K562 (cell line): ENCODE measurements at regions not wholly inside any gene's neighbourhood (a gene's known extent, or its start where the extent isn't known, plus 50 kb on each side); places are given as distances from the start of the nearest gene placed in this dataset.

ENCODE experiments used
- ATAC-seq: fragments of 200-7000 bp; cut with Tn5 transposase; 3 replicates; pipeline ENCODE4 v1.9.1; 2020; ENCODE audit warnings: moderate library complexity
- BruUV-seq: library from RNA; stranded (reverse); fragments of 400-500 nt; replicated peaks from 2 replicates; lab custom pipeline; 2021; lab: Mats Ljungman, UMichigan
- CTCF ChIA-PET: fragments of 300-600 bp; formaldehyde crosslinking; extraction: SDS; loops from one replicate; lab custom pipeline; 2021; ENCODE audit warnings: low intra/inter-chr PET ratio; lab: Yijun Ruan, JAX
- POLR2A ChIA-PET: fragments of 300-600, 350-650 bp; sonication (Branson Sonifier 250); formaldehyde crosslinking; extraction: SDS; loops from one replicate; lab custom pipeline; 2021; ENCODE audit warnings: antibody characterized with exemption, inconsistent platforms; lab: Yijun Ruan, JAX
- DNase-seq, 4 experiments: peaks; one replicate each; pipeline versions ENCODE4 v3.0.0 to v3.0.0-alpha.2; 2011 to 2018; ENCODE audit warnings: low spot score in 3 of 4, mixed read lengths in 3 of 4; ENCODE audit errors: extremely low read depth in 1 of 4
- FAIRE-seq: peaks from 2 replicates; lab custom pipeline; 2011; peaks lifted over from hg19 to GRCh38; lab: Jason Lieb, UNC
- H2AFZ ChIP-seq: 2 replicates; pipeline ENCODE4 v1.6.0; 2011; ENCODE audit warnings: low read depth, low read length, control low read depth, inconsistent platforms
- H3K27ac ChIP-seq: fragments of 200-600 bp; 3 replicates; pipeline ENCODE4 v1.8.0; 2011; ENCODE audit warnings: low read depth, mild to moderate bottlenecking, control low read depth, inconsistent platforms, low read length, moderate library complexity, mixed read lengths; ENCODE audit errors: extremely low read depth
- H3K27me3 ChIP-seq, 2 experiments: fragments of 300-600 bp in 1 of 2; 2 replicates in 1 of 2; 3 replicates in 1 of 2; pipeline versions ENCODE4 v1.6.0 to v1.8.0; 2011; ENCODE audit warnings: inconsistent platforms in 2 of 2, low read length in 2 of 2, mild to moderate bottlenecking in 1 of 2, mixed read lengths in 1 of 2, moderate library complexity in 1 of 2; ENCODE audit not compliant: control insufficient read depth in 2 of 2, insufficient read depth in 2 of 2
- H3K36me3 ChIP-seq: fragments of 300-600 bp; 3 replicates; pipeline ENCODE4 v1.8.0; 2011; ENCODE audit warnings: mild to moderate bottlenecking, low read length, inconsistent platforms; ENCODE audit not compliant: control insufficient read depth, insufficient read depth
- H3K4me1 ChIP-seq, 2 experiments: fragments of 200-600 bp in 1 of 2; replicated peaks in 1 of 2; 2 replicates in 1 of 2; 3 replicates in 1 of 2; pipeline versions ENCODE4 v1.5.1 to v1.8.0; 2011; ENCODE audit warnings: inconsistent platforms in 2 of 2, low read length in 2 of 2, mild to moderate bottlenecking in 1 of 2, mixed read lengths in 1 of 2, moderate library complexity in 1 of 2; ENCODE audit not compliant: control insufficient read depth in 2 of 2, insufficient read depth in 2 of 2
- H3K4me2 ChIP-seq: 2 replicates; pipeline ENCODE4 v1.6.1; 2011; ENCODE audit warnings: low read length, control low read depth, inconsistent platforms, mixed read lengths; ENCODE audit not compliant: insufficient read depth
- H3K4me3 ChIP-seq: fragments of 200-600 bp; sonication (generic), shearing (Covaris generic); 2 replicates; pipeline ENCODE4 v1.5.1; 2016; ENCODE audit warnings: control low read depth, inconsistent platforms
- H3K79me2 ChIP-seq: fragments of 200-600 bp; 3 replicates; pipeline ENCODE4 v1.8.0; 2011; ENCODE audit warnings: low read length, inconsistent platforms; ENCODE audit not compliant: control insufficient read depth, insufficient read depth
- H3K9ac ChIP-seq, 2 experiments: 2 replicates each; pipeline versions ENCODE4 v1.6.0 to v1.6.1; 2011; ENCODE audit warnings: low read depth in 2 of 2, low read length in 2 of 2, control low read depth in 1 of 2, inconsistent platforms in 1 of 2, mild to moderate bottlenecking in 1 of 2, mixed read lengths in 1 of 2; ENCODE audit not compliant: insufficient read depth in 1 of 2
- H3K9me1 ChIP-seq: one replicate; pipeline ENCODE4 v1.6.0; 2011; ENCODE audit warnings: inconsistent platforms, mild to moderate bottlenecking, low read length, moderate library complexity; ENCODE audit not compliant: control insufficient read depth, insufficient read depth
- H3K9me3 ChIP-seq: replicated peaks from 2 replicates; pipeline ENCODE4 v1.5.1; 2011; ENCODE audit warnings: low read depth, low read length, inconsistent platforms; ENCODE audit not compliant: control insufficient read depth, insufficient read depth
- H4K20me1 ChIP-seq: replicated peaks from 2 replicates; pipeline ENCODE4 v1.6.1; 2011; ENCODE audit warnings: low read length, inconsistent platforms, mixed read lengths; ENCODE audit not compliant: control insufficient read depth, insufficient read depth
- CBFB ChIP-seq: sonication (generic); formaldehyde crosslinking; IDR thresholded peaks from 2 replicates; pipeline ENCODE4 v1.4.0; 2020; ENCODE audit warnings: mild to moderate bottlenecking, missing genetic modification reagents
- CHD4 ChIP-seq: fragments of 200-600 bp; sonication (generic); IDR thresholded peaks from 3 replicates; pipeline ENCODE4 v1.6.1; 2012; ENCODE audit warnings: low read depth, mild to moderate bottlenecking, mixed read lengths, low read length, inconsistent platforms; ENCODE audit not compliant: insufficient read depth, insufficient replicate concordance, poor library complexity, severe bottlenecking
- ELF2 ChIP-seq: fragments of 250-450 bp; sonication (Bioruptor Pico); IDR thresholded peaks from 2 replicates; pipeline ENCODE4 v1.5.0; 2021; ENCODE audit warnings: mild to moderate bottlenecking
- MAFG ChIP-seq: fragments of 450-650 bp; conservative IDR thresholded peaks from 2 replicates; pipeline ENCODE4 v1.6.1; 2016; ENCODE audit warnings: missing genetic modification characterization, missing compliant biosample characterization
- MEIS2 ChIP-seq: fragments of 450-650 bp; IDR thresholded peaks from 2 replicates; pipeline ENCODE4 v1.6.1; 2014; ENCODE audit warnings: mild to moderate bottlenecking; ENCODE audit not compliant: partially characterized antibody
- SIRT6 ChIP-seq: IDR thresholded peaks from one replicate; pipeline ENCODE4 v1.6.1; 2012; ENCODE audit warnings: low read depth, mild to moderate bottlenecking, control low read depth, inconsistent platforms, low read length, moderate library complexity
- SREBF1 ChIP-seq: fragments of 150-350 bp; IDR thresholded peaks from 2 replicates; pipeline ENCODE4 v1.6.1; 2014; ENCODE audit warnings: antibody characterized with exemption, low read depth, low read length, borderline replicate concordance
- SRSF3 ChIP-seq: fragments of 200-400 bp; formaldehyde crosslinking; IDR thresholded peaks from 2 replicates; pipeline ENCODE4 v1.6.1; 2016; ENCODE audit warnings: mild to moderate bottlenecking, low read length, moderate library complexity; ENCODE audit not compliant: insufficient read depth
- ZNF165 ChIP-seq: fragments of 250-450 bp; sonication (Bioruptor Pico); IDR thresholded peaks from 2 replicates; pipeline ENCODE4 v1.4.0; 2020; ENCODE audit warnings: borderline replicate concordance
- ZNF184 ChIP-seq: sonication (generic); formaldehyde crosslinking; IDR thresholded peaks from 2 replicates; pipeline ENCODE4 v1.5.0; 2020; ENCODE audit warnings: missing genetic modification reagents
- ZNF3 ChIP-seq: fragments of 250-450 bp; sonication (Bioruptor Pico); IDR thresholded peaks from 2 replicates; pipeline ENCODE4 v1.5.0; 2021; ENCODE audit warnings: mild to moderate bottlenecking, moderate library complexity
- ZNF436 ChIP-seq: fragments of 250-450, 450-650 bp; sonication (Bioruptor Pico); formaldehyde crosslinking; IDR thresholded peaks from 2 replicates; pipeline ENCODE4 v1.7.0; 2020; ENCODE audit warnings: mild to moderate bottlenecking
- ZNF444 ChIP-seq: fragments of 250-450 bp; sonication (Bioruptor Pico); IDR thresholded peaks from 2 replicates; pipeline ENCODE4 v1.4.0; 2020; ENCODE audit warnings: mild to moderate bottlenecking, moderate library complexity
- WGBS: fragments of 100-300 bp; shearing (Covaris generic); methylation state at CpG from one replicate; pipeline ENCODE4 v1.1.6; 2016; ENCODE audit warnings: low coverage, mixed read lengths; ENCODE audit not compliant: insufficient coverage; ENCODE audit errors: missing lambda C conversion rate; 5-methylcytosine and 5-hydroxymethylcytosine counted together
- in situ Hi-C: fragments of 300-500 bp; cut with MboI; formaldehyde crosslinking; loops from 4 replicates; pipeline ENCODE4 v1.15.0; 2018; ENCODE audit warnings: inconsistent platforms, mixed read lengths
- intact Hi-C: fragments of 100-400 bp; cut with micrococcal nuclease; formaldehyde crosslinking; loops from 2 replicates; pipeline ENCODE4 v1.14.2; 2022
- TF ChIP-seq, protein P1 (sequence below): fragments of 450-650 bp; IDR thresholded peaks from 2 replicates; pipeline ENCODE4 v1.7.0; 2016; ENCODE audit warnings: borderline replicate concordance
- TF ChIP-seq, protein P2 (sequence below): fragments of 250-450 bp; sonication (Bioruptor Pico); IDR thresholded peaks from 2 replicates; pipeline ENCODE4 v1.8.0; 2021; ENCODE audit warnings: moderate library complexity, mild to moderate bottlenecking, inconsistent platforms
- TF ChIP-seq, protein P3 (sequence below): IDR thresholded peaks from 2 replicates; pipeline ENCODE4 v1.6.1; 2016; ENCODE audit warnings: missing genetic modification characterization, missing compliant biosample characterization
- TF ChIP-seq, protein P4 (sequence below): sonication (generic); IDR thresholded peaks from 2 replicates; pipeline ENCODE4 v1.6.1; 2016

DNA sequence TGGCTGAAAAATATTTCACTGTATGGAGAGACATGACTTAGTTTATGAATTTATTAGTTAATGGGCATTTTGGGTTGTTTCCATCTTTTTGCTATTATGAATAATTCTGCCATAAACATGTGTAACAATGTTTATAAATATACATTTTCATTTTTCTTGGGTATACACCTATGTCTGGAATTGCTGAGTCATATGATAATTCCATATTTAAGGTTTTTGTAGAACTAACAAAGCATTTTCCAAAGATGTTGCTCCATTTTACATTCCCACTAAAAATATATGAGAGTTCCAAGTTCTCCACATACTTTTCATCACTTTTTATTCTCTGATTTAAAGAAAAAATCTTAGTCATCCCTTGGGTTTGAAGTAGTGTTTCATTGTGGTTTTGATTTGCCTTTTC, 108.8 kb upstream of the LRRTM4 start (continued):
- TF ChIP-seq, protein P1, sequence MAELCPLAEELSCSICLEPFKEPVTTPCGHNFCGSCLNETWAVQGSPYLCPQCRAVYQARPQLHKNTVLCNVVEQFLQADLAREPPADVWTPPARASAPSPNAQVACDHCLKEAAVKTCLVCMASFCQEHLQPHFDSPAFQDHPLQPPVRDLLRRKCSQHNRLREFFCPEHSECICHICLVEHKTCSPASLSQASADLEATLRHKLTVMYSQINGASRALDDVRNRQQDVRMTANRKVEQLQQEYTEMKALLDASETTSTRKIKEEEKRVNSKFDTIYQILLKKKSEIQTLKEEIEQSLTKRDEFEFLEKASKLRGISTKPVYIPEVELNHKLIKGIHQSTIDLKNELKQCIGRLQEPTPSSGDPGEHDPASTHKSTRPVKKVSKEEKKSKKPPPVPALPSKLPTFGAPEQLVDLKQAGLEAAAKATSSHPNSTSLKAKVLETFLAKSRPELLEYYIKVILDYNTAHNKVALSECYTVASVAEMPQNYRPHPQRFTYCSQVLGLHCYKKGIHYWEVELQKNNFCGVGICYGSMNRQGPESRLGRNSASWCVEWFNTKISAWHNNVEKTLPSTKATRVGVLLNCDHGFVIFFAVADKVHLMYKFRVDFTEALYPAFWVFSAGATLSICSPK = no peak
- TF ChIP-seq ZNF165 (CRISPR knock-in tag) (no peak), ELF2 (CRISPR knock-in tag) (no peak), ZNF444 (no peak), MAFG (tag) (peak; percentile 43; the same call in 1 of the 2 replicates), ZNF3 (CRISPR knock-in tag) (no peak)
- TF ChIP-seq, protein P2, sequence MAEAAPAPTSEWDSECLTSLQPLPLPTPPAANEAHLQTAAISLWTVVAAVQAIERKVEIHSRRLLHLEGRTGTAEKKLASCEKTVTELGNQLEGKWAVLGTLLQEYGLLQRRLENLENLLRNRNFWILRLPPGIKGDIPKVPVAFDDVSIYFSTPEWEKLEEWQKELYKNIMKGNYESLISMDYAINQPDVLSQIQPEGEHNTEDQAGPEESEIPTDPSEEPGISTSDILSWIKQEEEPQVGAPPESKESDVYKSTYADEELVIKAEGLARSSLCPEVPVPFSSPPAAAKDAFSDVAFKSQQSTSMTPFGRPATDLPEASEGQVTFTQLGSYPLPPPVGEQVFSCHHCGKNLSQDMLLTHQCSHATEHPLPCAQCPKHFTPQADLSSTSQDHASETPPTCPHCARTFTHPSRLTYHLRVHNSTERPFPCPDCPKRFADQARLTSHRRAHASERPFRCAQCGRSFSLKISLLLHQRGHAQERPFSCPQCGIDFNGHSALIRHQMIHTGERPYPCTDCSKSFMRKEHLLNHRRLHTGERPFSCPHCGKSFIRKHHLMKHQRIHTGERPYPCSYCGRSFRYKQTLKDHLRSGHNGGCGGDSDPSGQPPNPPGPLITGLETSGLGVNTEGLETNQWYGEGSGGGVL (CRISPR knock-in tag) = no peak

DNA sequence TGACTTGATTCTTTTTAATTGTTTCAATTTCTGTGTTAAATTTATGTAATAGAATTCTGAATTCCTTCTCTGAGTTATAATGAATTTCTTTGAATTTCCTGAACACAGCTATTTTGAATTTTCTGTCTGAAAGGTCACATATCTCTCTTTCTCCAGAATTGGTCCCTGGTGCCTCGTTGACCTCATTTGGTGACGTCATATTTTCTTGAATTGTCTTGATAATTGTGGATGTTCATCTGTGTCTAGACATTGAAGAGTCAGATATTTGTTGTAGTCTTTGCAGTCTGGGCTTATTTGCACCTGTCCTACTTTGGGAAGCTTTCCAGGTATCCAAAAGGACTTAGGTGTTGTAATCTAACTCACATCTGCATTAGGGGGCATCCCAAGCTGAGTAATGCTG, 111.4 kb upstream of the LRRTM4 start:
- Histone ChIP-seq H4K20me1 (no peaks in the 10 kb centered on the region), H3K79me2 (no peaks in the 10 kb centered on the region), H3K4me2 (no peak overlapping the region), H2AFZ (no peak overlapping the region), H3K9me1 (no peaks in the 10 kb centered on the region), H3K27me3 (no peaks in the 10 kb centered on the region), H3K9me3 (no peaks in the 10 kb centered on the region), H3K4me3 (no peak overlapping the region), H3K4me1 (no peaks in the 10 kb centered on the region), H3K27ac (no peak overlapping the region), H3K36me3 (no peaks in the 10 kb centered on the region), H3K9ac (no peak overlapping the region)
- ATAC-seq (no peak), DNase-seq (no peak), FAIRE-seq (no peak)
- CTCF ChIA-PET = no interaction called here
- 0% methylated on average over 2 of the region's 2 CpGs for WGBS
- in situ Hi-C loops (no loop called here), intact Hi-C loops (no loop called here)
- POLR2A ChIA-PET = no interaction called here
- no TSS peak for BruUV-seq
- TF ChIP-seq SREBF1 (no peak), SRSF3 (no peak), ZNF436 (CRISPR knock-in tag) (no peak), CBFB (no peak), SIRT6 (no peak), CHD4 (no peak), ZNF184 (no peak), MEIS2 (no peak), ELF2 (CRISPR knock-in tag) (no peak)
- TF ChIP-seq, protein P3, sequence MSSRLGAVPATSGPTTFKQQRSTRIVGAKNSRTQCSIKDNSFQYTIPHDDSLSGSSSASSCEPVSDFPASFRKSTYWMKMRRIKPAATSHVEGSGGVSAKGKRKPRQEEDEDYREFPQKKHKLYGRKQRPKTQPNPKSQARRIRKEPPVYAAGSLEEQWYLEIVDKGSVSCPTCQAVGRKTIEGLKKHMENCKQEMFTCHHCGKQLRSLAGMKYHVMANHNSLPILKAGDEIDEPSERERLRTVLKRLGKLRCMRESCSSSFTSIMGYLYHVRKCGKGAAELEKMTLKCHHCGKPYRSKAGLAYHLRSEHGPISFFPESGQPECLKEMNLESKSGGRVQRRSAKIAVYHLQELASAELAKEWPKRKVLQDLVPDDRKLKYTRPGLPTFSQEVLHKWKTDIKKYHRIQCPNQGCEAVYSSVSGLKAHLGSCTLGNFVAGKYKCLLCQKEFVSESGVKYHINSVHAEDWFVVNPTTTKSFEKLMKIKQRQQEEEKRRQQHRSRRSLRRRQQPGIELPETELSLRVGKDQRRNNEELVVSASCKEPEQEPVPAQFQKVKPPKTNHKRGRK (tag) = no peak
- TF ChIP-seq, protein P4, sequence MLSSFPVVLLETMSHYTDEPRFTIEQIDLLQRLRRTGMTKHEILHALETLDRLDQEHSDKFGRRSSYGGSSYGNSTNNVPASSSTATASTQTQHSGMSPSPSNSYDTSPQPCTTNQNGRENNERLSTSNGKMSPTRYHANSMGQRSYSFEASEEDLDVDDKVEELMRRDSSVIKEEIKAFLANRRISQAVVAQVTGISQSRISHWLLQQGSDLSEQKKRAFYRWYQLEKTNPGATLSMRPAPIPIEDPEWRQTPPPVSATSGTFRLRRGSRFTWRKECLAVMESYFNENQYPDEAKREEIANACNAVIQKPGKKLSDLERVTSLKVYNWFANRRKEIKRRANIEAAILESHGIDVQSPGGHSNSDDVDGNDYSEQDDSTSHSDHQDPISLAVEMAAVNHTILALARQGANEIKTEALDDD = no peak
